ENCODE measurements at regions not wholly inside any gene's neighbourhood (a gene's known extent, or its start where the extent isn't known, plus 50 kb on each side); places are given as distances from the start of the nearest gene placed in this dataset.

- Mint-ChIP-seq H3K4me3 (no peak overlapping the region), H3K4me1 (ENCODE audit: low read depth) (no peaks in the 10 kb centered on the region), H3K36me3 (ENCODE audit: low read depth) (no peaks in the 10 kb centered on the region), H3K27me3 (peaks cover 5% of the 10 kb centered on the region), H3K27ac (no peak overlapping the region), H3K9me3 (no peaks in the 10 kb centered on the region)
- ATAC-seq (ENCODE audit: poor library complexity) (no peak), DNase-seq (no peak)
- Histone ChIP-seq H3K27ac (ENCODE audit: low read depth in 1 of 2, low read length in 2 of 2) (no peak overlapping the region), H3K4me3 (ENCODE audit: low read length) (no peak overlapping the region), H3K9me3 (ENCODE audit: control insufficient read depth in 1 of 2, insufficient read depth in 1 of 2, low read length in 2 of 2) (no peaks in the 10 kb centered on the region), H3K4me1 (ENCODE audit: insufficient read depth, low read length) (no peaks in the 10 kb centered on the region), H3K27me3 (ENCODE audit: control insufficient read depth in 1 of 2, insufficient read depth in 2 of 2, low read length in 2 of 2) (peaks cover 0 to 5% of the 10 kb centered on the region in 2 experiments), H3K36me3 (ENCODE audit: insufficient read depth, low read length) (no peaks in the 10 kb centered on the region)
- no peak for TF ChIP-seq CTCF (IDR thresholded peaks at IDR 0.05)
- intact Hi-C loops (cut with DNase I, micrococcal nuclease) = no loop called here
- CTCF ChIA-PET = no interaction called here
- POLR2A ChIA-PET = no interaction called here
These were observed 640.1 kb upstream of the KLF12 start for GRCh38 chr13:74774264-74774663.

- no peak overlapping the region for H3K27ac Mint-ChIP-seq
These were observed 639.0 kb upstream of the KLF12 start for GRCh38 chr13:74773248-74773647.

GRCh38 chr13:74771964-74772363 is 637.8 kb upstream of the KLF12 start:
- ChIA-PET POLR2A (no interaction called here), CTCF (no interaction called here)
- no peak for ATAC-seq (ENCODE audit: poor library complexity)
- Histone ChIP-seq H3K36me3 (ENCODE audit: insufficient read depth, low read length) (no peaks in the 10 kb centered on the region), H3K4me3 (ENCODE audit: low read length) (no peak overlapping the region), H3K4me1 (ENCODE audit: insufficient read depth, low read length) (no peaks in the 10 kb centered on the region), H3K9me3 (ENCODE audit: control insufficient read depth in 1 of 2, insufficient read depth in 1 of 2, low read length in 2 of 2) (no peaks in the 10 kb centered on the region), H3K27ac (ENCODE audit: low read depth in 1 of 2, low read length in 2 of 2) (no peak overlapping the region), H3K27me3 (ENCODE audit: control insufficient read depth in 1 of 2, insufficient read depth in 2 of 2, low read length in 2 of 2) (peaks cover 0 to 5% of the 10 kb centered on the region in 2 experiments)
- intact Hi-C loops (cut with DNase I, micrococcal nuclease) = no loop called here
- no peak overlapping the region for H3K4me3 Mint-ChIP-seq
- no peak for DNase-seq
- no peaks in the 10 kb centered on the region for H3K36me3 Mint-ChIP-seq (ENCODE audit: low read depth)
- no peak for TF ChIP-seq CTCF (IDR thresholded peaks at IDR 0.05)
- H3K27me3 Mint-ChIP-seq = peaks cover 10% of the 10 kb centered on the region
- no peaks in the 10 kb centered on the region for H3K9me3 Mint-ChIP-seq
- no peaks in the 10 kb centered on the region for H3K4me1 Mint-ChIP-seq (ENCODE audit: low read depth)
- H3K27ac Mint-ChIP-seq = no peak overlapping the region

More at GRCh38 chr13:74773248-74773647, 639.0 kb upstream of the KLF12 start:
- Histone ChIP-seq H3K27ac (ENCODE audit: low read depth in 1 of 2, low read length in 2 of 2) (no peak overlapping the region), H3K27me3 (ENCODE audit: control insufficient read depth in 1 of 2, insufficient read depth in 2 of 2, low read length in 2 of 2) (peaks cover 0 to 5% of the 10 kb centered on the region in 2 experiments), H3K9me3 (ENCODE audit: control insufficient read depth in 1 of 2, insufficient read depth in 1 of 2, low read length in 2 of 2) (no peaks in the 10 kb centered on the region), H3K4me3 (ENCODE audit: low read length) (no peak overlapping the region), H3K36me3 (ENCODE audit: insufficient read depth, low read length) (no peaks in the 10 kb centered on the region), H3K4me1 (ENCODE audit: insufficient read depth, low read length) (no peaks in the 10 kb centered on the region)
- no peaks in the 10 kb centered on the region for H3K36me3 Mint-ChIP-seq (ENCODE audit: low read depth)
- intact Hi-C loops (cut with DNase I, micrococcal nuclease) = no loop called here
- ChIA-PET CTCF (no interaction called here), POLR2A (no interaction called here)
- no peak overlapping the region for H3K4me3 Mint-ChIP-seq
- ATAC-seq (ENCODE audit: poor library complexity) (no peak), DNase-seq (no peak)
- no peaks in the 10 kb centered on the region for H3K4me1 Mint-ChIP-seq (ENCODE audit: low read depth)
- no peaks in the 10 kb centered on the region for H3K9me3 Mint-ChIP-seq
- H3K27me3 Mint-ChIP-seq = peaks cover 9% of the 10 kb centered on the region
- no peak for TF ChIP-seq CTCF (IDR thresholded peaks at IDR 0.05)
